ENCODE measurements at regions not wholly inside any gene's neighbourhood (a gene's known extent, or its start where the extent isn't known, plus 50 kb on each side); places are given as distances from the start of the nearest gene placed in this dataset.

DNA sequence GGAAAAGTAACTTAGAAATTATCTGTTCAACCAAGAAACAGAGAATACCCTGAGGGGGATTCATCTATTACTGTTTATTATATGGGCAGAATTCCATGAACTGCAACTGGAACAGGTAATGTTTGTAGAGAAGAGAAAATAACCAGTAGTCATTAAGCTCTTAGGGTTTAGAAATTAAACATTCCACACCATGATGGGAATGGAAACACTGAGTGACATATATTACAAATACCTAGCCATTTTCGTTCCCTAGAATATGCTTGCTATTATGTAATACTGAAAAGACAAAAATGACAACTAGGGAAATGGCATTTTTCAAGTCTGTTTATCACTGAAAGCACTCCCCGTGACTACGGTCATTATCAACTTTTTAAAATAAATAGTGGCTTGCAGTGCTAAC lies 1007.4 kb downstream of the GATA3 start:
- Mint-ChIP-seq H3K4me1 (no peaks in the 10 kb centered on the region), H3K4me3 (no peak overlapping the region), H3K36me3 (no peaks in the 10 kb centered on the region), H3K27ac (no peak overlapping the region), H3K27me3 (no peaks in the 10 kb centered on the region), H3K9me3 (no peaks in the 10 kb centered on the region)
- ATAC-seq (ENCODE audit: low read depth): no peak
- no peak for DNase-seq (ENCODE audit: low spot score in 2 of 2)

DNA sequence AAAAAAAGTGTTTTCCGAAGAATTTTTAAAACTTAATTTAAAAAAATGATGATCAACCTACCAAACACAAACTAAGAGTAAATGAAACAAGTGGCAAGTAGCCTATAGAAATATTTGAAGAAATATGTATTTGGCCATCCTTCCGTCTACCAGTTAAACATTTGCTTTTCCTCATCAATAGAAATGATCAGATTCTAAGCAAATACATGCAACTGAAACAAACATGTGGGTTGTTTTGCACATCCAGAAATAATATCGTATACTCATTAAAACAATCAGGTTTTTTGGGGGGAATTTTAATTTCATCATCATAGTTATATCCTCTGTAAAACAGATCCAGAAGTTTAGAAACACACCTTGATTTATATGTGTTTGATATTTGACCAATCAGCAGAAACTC lies 1011.7 kb downstream of the GATA3 start:
- Mint-ChIP-seq H3K27me3 (no peaks in the 10 kb centered on the region), H3K9me3 (peaks cover 2% of the 10 kb centered on the region), H3K36me3 (no peaks in the 10 kb centered on the region), H3K27ac (no peak overlapping the region), H3K4me1 (no peaks in the 10 kb centered on the region), H3K4me3 (no peak overlapping the region)
- ATAC-seq (ENCODE audit: low read depth): no peak
- DNase-seq (ENCODE audit: low spot score in 2 of 2): no peak

- Mint-ChIP-seq H3K4me1 (no peaks in the 10 kb centered on the region), H3K27ac (no peak overlapping the region), H3K36me3 (no peaks in the 10 kb centered on the region), H3K9me3 (peaks cover 2% of the 10 kb centered on the region), H3K27me3 (no peaks in the 10 kb centered on the region), H3K4me3 (no peak overlapping the region)
- DNase-seq (ENCODE audit: low spot score in 2 of 2) (no peak), ATAC-seq (ENCODE audit: low read depth) (no peak)
These were observed 1013.5 kb downstream of the GATA3 start for GRCh38 chr10:9068003-9068402.

DNA sequence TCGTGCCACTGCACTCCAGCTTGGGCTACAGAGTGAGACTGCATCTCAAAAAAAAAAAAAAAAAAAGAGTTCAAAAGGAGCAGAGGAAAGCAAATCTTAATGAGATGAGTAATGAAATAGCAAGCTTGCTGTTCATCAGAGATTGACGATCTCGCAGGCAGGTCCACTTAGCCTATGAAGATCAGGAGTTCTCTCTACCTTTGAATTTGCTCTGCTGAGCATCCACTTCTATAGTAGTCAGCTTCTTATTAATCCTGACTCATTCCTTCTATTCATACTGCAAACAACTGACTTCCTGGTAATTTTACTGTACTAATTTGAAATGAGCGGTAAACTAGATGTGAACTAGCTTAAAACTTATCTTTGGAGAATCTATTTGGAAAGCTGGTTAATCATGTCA lies 1014.6 kb downstream of the GATA3 start:
- DNase-seq (ENCODE audit: low spot score in 2 of 2): no peak
- Mint-ChIP-seq H3K36me3 (no peaks in the 10 kb centered on the region), H3K4me3 (no peak overlapping the region), H3K27ac (no peak overlapping the region), H3K4me1 (no peaks in the 10 kb centered on the region), H3K9me3 (peaks cover 2% of the 10 kb centered on the region), H3K27me3 (no peaks in the 10 kb centered on the region)
- ATAC-seq (ENCODE audit: low read depth): no peak

GRCh38 chr10:9075420-9075819 lies 1020.9 kb downstream of the GATA3 start:
- ATAC-seq (ENCODE audit: low read depth) (no peak), DNase-seq (ENCODE audit: low spot score in 2 of 2) (no peak)
- peaks cover 5% of the 10 kb centered on the region for H3K9me3 Mint-ChIP-seq
- no peak overlapping the region for H3K27ac Mint-ChIP-seq
- no peaks in the 10 kb centered on the region for H3K4me1 Mint-ChIP-seq
- no peak overlapping the region for H3K4me3 Mint-ChIP-seq
- H3K27me3 Mint-ChIP-seq: peaks cover 2% of the 10 kb centered on the region
- H3K36me3 Mint-ChIP-seq: peaks cover 2% of the 10 kb centered on the region

DNA sequence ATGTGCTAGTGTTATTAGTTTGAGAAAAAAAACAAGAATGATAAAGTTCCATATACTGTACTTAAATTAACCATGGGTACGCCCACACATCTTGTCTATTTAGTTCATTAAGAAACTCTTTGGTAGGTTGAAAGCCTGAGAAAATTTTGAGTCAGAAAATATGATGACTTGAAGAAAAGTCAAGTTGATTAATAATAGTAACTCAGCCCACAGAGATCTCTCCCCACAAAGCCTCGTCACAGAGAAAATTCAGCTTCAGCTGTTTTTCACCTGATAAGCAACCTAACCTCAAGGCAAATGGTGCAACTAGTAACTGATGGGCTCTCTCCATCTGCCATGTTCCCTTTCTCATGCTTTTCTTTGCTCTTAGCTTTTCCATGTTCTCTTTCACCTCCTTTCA lies 1021.6 kb downstream of the GATA3 start:
- Mint-ChIP-seq H3K27ac (no peak overlapping the region), H3K27me3 (peaks cover 2% of the 10 kb centered on the region)
- no peak for ATAC-seq (ENCODE audit: low read depth)

DNA sequence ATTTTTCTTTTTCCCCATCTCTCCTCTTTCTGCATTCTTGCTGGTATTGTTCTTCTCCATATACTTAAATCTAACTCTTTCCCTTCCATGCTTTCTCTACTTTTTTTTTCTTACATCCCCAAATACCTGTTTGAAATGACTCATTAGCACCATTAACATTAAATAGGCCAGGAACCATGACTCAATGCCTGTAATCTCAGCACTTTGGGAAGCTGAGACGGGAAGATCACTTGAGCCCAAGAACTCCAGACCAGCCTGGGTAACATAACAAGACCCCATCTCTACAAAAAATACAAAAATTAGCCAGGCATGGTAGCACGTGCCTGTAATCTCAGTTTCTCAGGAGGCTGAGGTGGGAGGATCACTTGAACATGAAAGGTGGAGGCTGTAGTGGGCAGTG lies 1026.8 kb downstream of the GATA3 start:
- Mint-ChIP-seq H3K27ac (no peak overlapping the region), H3K9me3 (peaks cover 8% of the 10 kb centered on the region), H3K4me1 (no peaks in the 10 kb centered on the region), H3K36me3 (peaks cover 2% of the 10 kb centered on the region), H3K27me3 (peaks cover 2% of the 10 kb centered on the region), H3K4me3 (no peak overlapping the region)
- no peak for ATAC-seq (ENCODE audit: low read depth)
- no peak for DNase-seq (ENCODE audit: low spot score in 2 of 2)

More for the DNA sequence above, 1021.6 kb downstream of the GATA3 start:
- Mint-ChIP-seq H3K4me1 (no peaks in the 10 kb centered on the region), H3K36me3 (peaks cover 2% of the 10 kb centered on the region), H3K4me3 (no peak overlapping the region), H3K9me3 (peaks cover 5% of the 10 kb centered on the region)
- no peak for DNase-seq (ENCODE audit: low spot score in 2 of 2)

DNA sequence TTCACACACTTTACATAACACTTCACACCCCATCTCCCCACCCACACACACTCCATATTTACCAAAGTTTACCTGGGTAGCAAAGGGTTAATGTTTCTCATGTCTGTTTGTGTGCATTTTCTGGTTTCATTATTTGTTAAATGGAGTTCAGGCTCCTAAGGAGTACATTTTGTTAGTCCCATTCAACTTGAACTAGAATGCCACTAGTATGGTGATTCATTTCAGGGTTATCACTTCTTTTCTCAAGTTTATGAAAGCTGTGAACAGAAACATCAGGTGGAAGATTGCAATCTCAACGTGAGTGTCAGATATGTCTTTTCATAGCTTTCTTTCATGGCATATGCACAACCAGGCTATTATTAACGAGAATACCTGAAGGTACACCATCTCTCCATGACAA lies 1027.5 kb downstream of the GATA3 start:
- Mint-ChIP-seq H3K27me3 (peaks cover 2% of the 10 kb centered on the region), H3K27ac (no peak overlapping the region), H3K4me1 (no peaks in the 10 kb centered on the region), H3K4me3 (no peak overlapping the region), H3K9me3 (peaks cover 5% of the 10 kb centered on the region), H3K36me3 (peaks cover 2% of the 10 kb centered on the region)
- ATAC-seq (ENCODE audit: low read depth) (no peak), DNase-seq (ENCODE audit: low spot score in 2 of 2) (no peak)

DNA sequence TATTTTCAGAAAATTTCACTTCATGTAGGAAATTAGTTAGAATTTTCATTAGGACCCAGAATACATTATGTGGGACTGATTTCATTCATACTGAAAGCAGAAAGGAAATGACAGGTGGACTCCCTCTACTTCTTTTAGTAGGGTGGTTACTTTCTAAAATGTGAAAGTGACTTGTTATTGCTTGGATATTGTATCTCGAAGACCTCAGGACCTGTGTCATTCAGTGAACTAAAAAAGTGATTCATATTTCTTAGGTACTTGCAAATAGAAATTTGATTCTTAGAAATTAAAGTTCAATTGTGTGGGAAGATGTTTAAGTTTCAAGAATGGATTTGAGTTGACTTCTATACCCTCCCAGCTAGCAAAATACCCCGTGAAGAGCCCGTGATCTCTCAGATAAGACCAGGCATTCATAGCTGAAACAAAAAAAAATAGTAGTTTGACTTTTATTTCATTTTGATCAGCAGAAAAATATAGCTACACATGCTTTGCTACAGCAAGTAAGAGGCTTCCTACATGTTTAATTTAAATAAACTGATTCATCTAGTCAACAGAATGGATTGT lies 1037.1 kb downstream of the GATA3 start:
- H3K36me3 Mint-ChIP-seq: no peaks in the 10 kb centered on the region
- ATAC-seq (ENCODE audit: low read depth): no peak
- H3K27ac Mint-ChIP-seq: no peak overlapping the region
- no peaks in the 10 kb centered on the region for H3K4me1 Mint-ChIP-seq
- no peak for DNase-seq (ENCODE audit: low spot score in 2 of 2)
- H3K9me3 Mint-ChIP-seq: no peaks in the 10 kb centered on the region
- no peaks in the 10 kb centered on the region for H3K27me3 Mint-ChIP-seq
- H3K4me3 Mint-ChIP-seq: no peak overlapping the region

GRCh38 chr10:9096288-9096687 lies 1041.8 kb downstream of the GATA3 start:
- no peak for DNase-seq (ENCODE audit: low spot score in 2 of 2)

GRCh38 chr10:9097206-9097990 lies 1042.9 kb downstream of the GATA3 start:
- Mint-ChIP-seq H3K9me3 (no peaks in the 10 kb centered on the region), H3K27me3 (no peaks in the 10 kb centered on the region), H3K4me3 (no peak overlapping the region), H3K4me1 (no peaks in the 10 kb centered on the region), H3K36me3 (no peaks in the 10 kb centered on the region), H3K27ac (no peak overlapping the region)
- no peak for ATAC-seq (ENCODE audit: low read depth)
- DNase-seq (ENCODE audit: low spot score in 2 of 2): no peak

More at GRCh38 chr10:9096288-9096687, 1041.8 kb downstream of the GATA3 start:
- Mint-ChIP-seq H3K9me3 (no peaks in the 10 kb centered on the region), H3K4me3 (no peak overlapping the region), H3K27me3 (no peaks in the 10 kb centered on the region), H3K27ac (no peak overlapping the region), H3K4me1 (no peaks in the 10 kb centered on the region), H3K36me3 (no peaks in the 10 kb centered on the region)
- ATAC-seq (ENCODE audit: low read depth): no peak

DNA sequence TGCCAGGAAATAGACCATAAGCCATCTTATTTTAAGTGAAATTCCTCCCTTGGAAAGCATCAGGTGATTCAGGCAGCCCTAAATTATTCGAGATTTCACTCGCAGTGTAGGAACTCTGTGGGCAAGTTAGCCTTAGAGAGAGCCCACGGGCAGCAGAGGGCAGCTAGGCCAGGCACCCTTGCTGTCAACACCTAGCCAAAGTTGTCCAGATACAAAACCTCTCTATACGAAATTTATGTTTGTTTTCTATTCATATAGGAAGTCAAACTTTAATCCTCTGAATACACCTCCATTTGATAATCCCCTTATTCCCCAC lies 1043.5 kb downstream of the GATA3 start:
- Mint-ChIP-seq H3K36me3 (no peaks in the 10 kb centered on the region), H3K27ac (no peak overlapping the region), H3K4me3 (no peak overlapping the region), H3K4me1 (no peaks in the 10 kb centered on the region), H3K9me3 (no peaks in the 10 kb centered on the region), H3K27me3 (no peaks in the 10 kb centered on the region)
- ATAC-seq (ENCODE audit: low read depth): no peak
- DNase-seq (ENCODE audit: low spot score in 2 of 2): no peak

GRCh38 chr10:9102026-9102425 lies 1047.5 kb downstream of the GATA3 start:
- H3K9me3 Mint-ChIP-seq: no peaks in the 10 kb centered on the region
- no peak overlapping the region for H3K27ac Mint-ChIP-seq
- H3K36me3 Mint-ChIP-seq: no peaks in the 10 kb centered on the region
- no peaks in the 10 kb centered on the region for H3K4me1 Mint-ChIP-seq
- H3K4me3 Mint-ChIP-seq: no peak overlapping the region
- no peaks in the 10 kb centered on the region for H3K27me3 Mint-ChIP-seq
- ATAC-seq (ENCODE audit: low read depth) (no peak), DNase-seq (ENCODE audit: low spot score in 2 of 2) (no peak)

DNA sequence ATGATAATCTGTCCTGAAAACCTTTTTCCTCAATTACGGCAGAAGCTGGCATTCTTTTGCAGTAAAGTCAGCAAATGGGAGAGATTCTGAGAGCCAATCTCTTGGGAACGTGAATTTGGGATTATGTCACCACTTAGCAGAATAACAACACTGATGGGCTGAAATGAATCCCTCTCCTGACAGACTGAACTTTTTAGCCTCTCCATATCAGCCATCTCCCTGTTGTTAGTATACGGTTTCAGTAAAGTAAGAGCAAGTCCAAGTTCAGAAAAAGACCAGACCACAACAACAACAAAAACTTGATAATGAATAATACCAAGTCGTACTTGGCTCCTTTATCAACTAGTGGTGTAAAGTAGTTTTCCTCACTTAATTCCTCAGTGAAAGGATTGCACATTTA lies 1048.8 kb downstream of the GATA3 start:
- ATAC-seq (ENCODE audit: low read depth) (no peak), DNase-seq (ENCODE audit: low spot score in 2 of 2) (no peak)
- Mint-ChIP-seq H3K36me3 (no peaks in the 10 kb centered on the region), H3K27me3 (no peaks in the 10 kb centered on the region), H3K27ac (no peak overlapping the region), H3K4me3 (no peak overlapping the region), H3K4me1 (no peaks in the 10 kb centered on the region), H3K9me3 (no peaks in the 10 kb centered on the region)

DNA sequence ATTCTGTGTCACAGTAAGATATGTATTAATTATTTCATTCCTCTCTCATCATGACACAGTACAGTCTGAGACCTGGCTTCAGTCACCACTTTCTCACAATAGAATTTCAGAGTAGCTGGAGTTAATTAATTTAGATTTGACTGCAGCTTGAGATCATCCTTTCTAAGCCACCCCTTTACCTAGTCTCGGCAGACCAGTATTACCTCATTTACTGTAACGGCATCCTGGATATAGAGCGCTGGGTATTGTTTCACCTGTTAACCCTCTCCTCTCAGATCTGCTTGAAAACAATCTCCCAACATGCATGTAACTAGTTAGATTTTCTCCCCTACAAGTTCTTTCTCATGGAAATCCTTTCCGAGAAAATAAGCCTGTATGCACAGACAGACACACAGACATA lies 1057.5 kb downstream of the GATA3 start:
- DNase-seq (ENCODE audit: low spot score in 2 of 2): no peak
- no peaks in the 10 kb centered on the region for H3K4me1 Mint-ChIP-seq
- H3K27me3 Mint-ChIP-seq: no peaks in the 10 kb centered on the region
- H3K9me3 Mint-ChIP-seq: peaks cover 1% of the 10 kb centered on the region
- no peak for ATAC-seq (ENCODE audit: low read depth)
- no peak overlapping the region for H3K4me3 Mint-ChIP-seq
- H3K36me3 Mint-ChIP-seq: no peaks in the 10 kb centered on the region
- no peak overlapping the region for H3K27ac Mint-ChIP-seq

Measured in memory B cell (primary cell).